ENCODE measurements at regions not wholly inside any gene's neighbourhood (a gene's known extent, or its start where the extent isn't known, plus 50 kb on each side); places are given as distances from the start of the nearest gene placed in this dataset.

DNA sequence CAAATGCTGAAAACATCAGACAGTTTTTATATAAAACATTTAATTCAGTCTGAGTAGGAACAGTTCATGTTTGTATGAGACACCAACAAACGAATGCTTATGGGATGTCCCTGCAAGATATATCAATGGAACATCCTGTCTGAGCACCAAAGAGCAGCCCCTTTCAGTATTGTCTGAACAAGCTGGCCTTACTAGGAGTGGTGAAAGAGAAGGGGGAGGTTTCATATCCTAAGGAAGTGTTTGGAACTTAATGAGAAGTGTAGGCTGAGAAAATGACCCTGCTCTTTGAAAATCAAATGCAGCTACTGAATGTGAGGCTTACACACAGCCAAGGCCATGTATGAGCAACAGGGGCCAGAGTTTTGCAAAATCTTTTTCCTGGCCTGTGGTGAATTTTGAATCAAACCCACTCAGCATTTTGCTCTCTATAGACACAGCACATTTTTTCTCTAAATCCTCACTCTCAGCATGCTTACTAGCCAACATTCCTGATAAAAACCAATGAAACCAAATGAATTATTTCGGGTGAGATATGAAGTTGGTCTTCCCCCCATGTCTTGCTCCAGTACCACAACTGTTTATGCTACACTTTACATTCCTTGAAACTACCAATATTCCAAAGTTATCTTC lies 119.4 kb downstream of the LUZP4 start:
- TF ChIP-seq, protein P1, sequence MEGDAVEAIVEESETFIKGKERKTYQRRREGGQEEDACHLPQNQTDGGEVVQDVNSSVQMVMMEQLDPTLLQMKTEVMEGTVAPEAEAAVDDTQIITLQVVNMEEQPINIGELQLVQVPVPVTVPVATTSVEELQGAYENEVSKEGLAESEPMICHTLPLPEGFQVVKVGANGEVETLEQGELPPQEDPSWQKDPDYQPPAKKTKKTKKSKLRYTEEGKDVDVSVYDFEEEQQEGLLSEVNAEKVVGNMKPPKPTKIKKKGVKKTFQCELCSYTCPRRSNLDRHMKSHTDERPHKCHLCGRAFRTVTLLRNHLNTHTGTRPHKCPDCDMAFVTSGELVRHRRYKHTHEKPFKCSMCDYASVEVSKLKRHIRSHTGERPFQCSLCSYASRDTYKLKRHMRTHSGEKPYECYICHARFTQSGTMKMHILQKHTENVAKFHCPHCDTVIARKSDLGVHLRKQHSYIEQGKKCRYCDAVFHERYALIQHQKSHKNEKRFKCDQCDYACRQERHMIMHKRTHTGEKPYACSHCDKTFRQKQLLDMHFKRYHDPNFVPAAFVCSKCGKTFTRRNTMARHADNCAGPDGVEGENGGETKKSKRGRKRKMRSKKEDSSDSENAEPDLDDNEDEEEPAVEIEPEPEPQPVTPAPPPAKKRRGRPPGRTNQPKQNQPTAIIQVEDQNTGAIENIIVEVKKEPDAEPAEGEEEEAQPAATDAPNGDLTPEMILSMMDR (IDR thresholded peaks at IDR 0.05): no peak
- no peak for TF ChIP-seq POLR2A (IDR thresholded peaks at IDR 0.05)
